ENCODE measurements at regions not wholly inside any gene's neighbourhood (a gene's known extent, or its start where the extent isn't known, plus 50 kb on each side); places are given as distances from the start of the nearest gene placed in this dataset.

GRCh38 chr1:200342511-200343311 is 67.1 kb downstream of the ZNF281 start:
- Mint-ChIP-seq H3K4me3 (ENCODE audit: unreplicated experiment) (no peak overlapping the region), H3K9me3 (ENCODE audit: unreplicated experiment) (no peaks in the 10 kb centered on the region), H3K36me3 (ENCODE audit: insufficient read depth, unreplicated experiment) (no peaks in the 10 kb centered on the region), H3K4me1 (ENCODE audit: insufficient read depth, unreplicated experiment) (peaks cover 6% of the 10 kb centered on the region), H3K27ac (ENCODE audit: low read depth, unreplicated experiment) (no peak overlapping the region), H3K27me3 (ENCODE audit: insufficient read depth, unreplicated experiment) (no peaks in the 10 kb centered on the region)
- intact Hi-C loops (cut with micrococcal nuclease): no loop called here
- CTCF ChIA-PET: interaction anchor here (0.6 to 1.7 kb wide), 6 partner anchors 13 to 586 kb away, joined by 3 to 4 read pairs (median 3); no protein-coding TSS in a partner anchor
- no TSS peak for BruUV-seq (replicated peaks)
- peak; percentile 30 for DNase-seq (ENCODE audit: unreplicated experiment)
- POLR2A ChIA-PET: interaction anchor here (0.9 to 1.5 kb wide), 2 partner anchors 13 to 40 kb away, joined by 3 to 4 read pairs; no protein-coding TSS in a partner anchor
- no peak for TF ChIP-seq CTCF (IDR thresholded peaks at IDR 0.05; ENCODE audit: unreplicated experiment)

- Mint-ChIP-seq H3K4me3 (ENCODE audit: unreplicated experiment) (no peak overlapping the region), H3K27ac (ENCODE audit: low read depth, unreplicated experiment) (no peak overlapping the region), H3K9me3 (ENCODE audit: unreplicated experiment) (no peaks in the 10 kb centered on the region), H3K36me3 (ENCODE audit: insufficient read depth, unreplicated experiment) (no peaks in the 10 kb centered on the region), H3K4me1 (ENCODE audit: insufficient read depth, unreplicated experiment) (peaks cover 20% of the 10 kb centered on the region), H3K27me3 (ENCODE audit: insufficient read depth, unreplicated experiment) (no peaks in the 10 kb centered on the region)
- BruUV-seq (replicated peaks): no TSS peak
- no peak for DNase-seq (ENCODE audit: unreplicated experiment)
- TF ChIP-seq CTCF (IDR thresholded peaks at IDR 0.05; ENCODE audit: unreplicated experiment): no peak
- ChIA-PET POLR2A (interaction anchor here (0.9 kb wide), 1 partner anchor 34 kb away, joined by 3 read pairs; no protein-coding TSS in a partner anchor), CTCF (interaction anchor here (0.7 to 1.2 kb wide), 3 partner anchors 31 to 86 kb away, joined by 3 to 4 read pairs (median 3); no protein-coding TSS in a partner anchor)
- intact Hi-C loops (cut with micrococcal nuclease): no loop called here
These were observed 71.4 kb downstream of the ZNF281 start for GRCh38 chr1:200338451-200338850.

GRCh38 chr1:200337831-200338230 is 72.0 kb downstream of the ZNF281 start:
- ChIA-PET CTCF (interaction anchor here (0.7 to 1.5 kb wide), 4 partner anchors 30 to 151 kb away, joined by 3 to 4 read pairs (median 4); no protein-coding TSS in a partner anchor), POLR2A (interaction anchor here (0.6 to 0.9 kb wide), 2 partner anchors 34 to 578 kb away, joined by 3 to 6 read pairs; no protein-coding TSS in a partner anchor)
- TF ChIP-seq CTCF (IDR thresholded peaks at IDR 0.05; ENCODE audit: unreplicated experiment): no peak
- no peak for DNase-seq (ENCODE audit: unreplicated experiment)
- Mint-ChIP-seq H3K4me1 (ENCODE audit: insufficient read depth, unreplicated experiment) (peaks cover 20% of the 10 kb centered on the region), H3K27me3 (ENCODE audit: insufficient read depth, unreplicated experiment) (no peaks in the 10 kb centered on the region), H3K27ac (ENCODE audit: low read depth, unreplicated experiment) (no peak overlapping the region), H3K4me3 (ENCODE audit: unreplicated experiment) (no peak overlapping the region), H3K9me3 (ENCODE audit: unreplicated experiment) (no peaks in the 10 kb centered on the region), H3K36me3 (ENCODE audit: insufficient read depth, unreplicated experiment) (no peaks in the 10 kb centered on the region)
- no TSS peak for BruUV-seq (replicated peaks)
- intact Hi-C loops (cut with micrococcal nuclease): no loop called here

GRCh38 chr1:200337410-200337809 is 72.4 kb downstream of the ZNF281 start:
- H3K4me3 Mint-ChIP-seq (ENCODE audit: unreplicated experiment): no peak overlapping the region
- BruUV-seq (replicated peaks): no TSS peak
- no peaks in the 10 kb centered on the region for H3K9me3 Mint-ChIP-seq (ENCODE audit: unreplicated experiment)
- no peak for DNase-seq (ENCODE audit: unreplicated experiment)
- H3K27ac Mint-ChIP-seq (ENCODE audit: low read depth, unreplicated experiment): peak overlapping the region; percentile 82
- no peak for TF ChIP-seq CTCF (IDR thresholded peaks at IDR 0.05; ENCODE audit: unreplicated experiment)
- intact Hi-C loops (cut with micrococcal nuclease): no loop called here
- H3K4me1 Mint-ChIP-seq (ENCODE audit: insufficient read depth, unreplicated experiment): peaks cover 15% of the 10 kb centered on the region
- ChIA-PET CTCF (interaction anchor here (1.0 to 1.5 kb wide), 2 partner anchors 30 to 151 kb away, joined by 4 read pairs; no protein-coding TSS in a partner anchor), POLR2A (no interaction called here)
- H3K36me3 Mint-ChIP-seq (ENCODE audit: insufficient read depth, unreplicated experiment): no peaks in the 10 kb centered on the region
- H3K27me3 Mint-ChIP-seq (ENCODE audit: insufficient read depth, unreplicated experiment): no peaks in the 10 kb centered on the region

All from MCF 10A (cell line).